Activated naive CD4-positive, alpha-beta T cell treated with anti-CD3 and anti-CD28 coated beads, Interleukin-2, amount 10 ng/mL, durations not matched to agents 7 days and 5 days (primary cell): ENCODE measurements at regions not wholly inside any gene's neighbourhood (a gene's known extent, or its start where the extent isn't known, plus 50 kb on each side); places are given as distances from the start of the nearest gene placed in this dataset.
"Not testable (repeated sequence)": the region's sequence is repeated elsewhere in the genome, so short reads cannot be mapped to it uniquely, and the experiment has no call there.

Experiments used
- CTCF ChIA-PET: fragments of 350-600 bp; sonication (Branson Sonifier 250); formaldehyde crosslinking; loops from one replicate; lab custom pipeline; 2021; ENCODE audit warnings: antibody characterized with exemption; lab: Charles Lee
- DNase-seq: peaks from one replicate; pipeline ENCODE4 v3.0.0-alpha.2; 2020
- H3K27ac Mint-ChIP-seq: one replicate; pipeline ENCODE4 v1.8.0; 2021; ENCODE audit warnings: mild to moderate bottlenecking, moderate library complexity, mixed read lengths
- H3K27me3 Mint-ChIP-seq: one replicate; pipeline ENCODE4 v1.8.0; 2021; ENCODE audit warnings: mild to moderate bottlenecking, mixed read lengths
- H3K36me3 Mint-ChIP-seq: one replicate; pipeline ENCODE4 v1.8.0; 2021; ENCODE audit warnings: mixed read lengths
- H3K4me1 Mint-ChIP-seq: one replicate; pipeline ENCODE4 v1.8.0; 2021; ENCODE audit warnings: mixed read lengths
- H3K4me3 Mint-ChIP-seq: one replicate; pipeline ENCODE4 v1.8.0; 2021; ENCODE audit warnings: mild to moderate bottlenecking, moderate library complexity, mixed read lengths
- H3K9me3 Mint-ChIP-seq: one replicate; pipeline ENCODE4 v1.8.0; 2021; ENCODE audit warnings: mixed read lengths

GRCh38 chr3:176349706-176350105 lies 847.6 kb downstream of the TBL1XR1 start:
- Mint-ChIP-seq H3K4me1 (no peaks in the 10 kb centered on the region), H3K27me3 (no peaks in the 10 kb centered on the region), H3K36me3 (no peaks in the 10 kb centered on the region), H3K4me3 (no peak overlapping the region), H3K27ac (no peak overlapping the region), H3K9me3 (peaks cover 7% of the 10 kb centered on the region)
- DNase-seq: no peak
- CTCF ChIA-PET: no interaction called here

DNA sequence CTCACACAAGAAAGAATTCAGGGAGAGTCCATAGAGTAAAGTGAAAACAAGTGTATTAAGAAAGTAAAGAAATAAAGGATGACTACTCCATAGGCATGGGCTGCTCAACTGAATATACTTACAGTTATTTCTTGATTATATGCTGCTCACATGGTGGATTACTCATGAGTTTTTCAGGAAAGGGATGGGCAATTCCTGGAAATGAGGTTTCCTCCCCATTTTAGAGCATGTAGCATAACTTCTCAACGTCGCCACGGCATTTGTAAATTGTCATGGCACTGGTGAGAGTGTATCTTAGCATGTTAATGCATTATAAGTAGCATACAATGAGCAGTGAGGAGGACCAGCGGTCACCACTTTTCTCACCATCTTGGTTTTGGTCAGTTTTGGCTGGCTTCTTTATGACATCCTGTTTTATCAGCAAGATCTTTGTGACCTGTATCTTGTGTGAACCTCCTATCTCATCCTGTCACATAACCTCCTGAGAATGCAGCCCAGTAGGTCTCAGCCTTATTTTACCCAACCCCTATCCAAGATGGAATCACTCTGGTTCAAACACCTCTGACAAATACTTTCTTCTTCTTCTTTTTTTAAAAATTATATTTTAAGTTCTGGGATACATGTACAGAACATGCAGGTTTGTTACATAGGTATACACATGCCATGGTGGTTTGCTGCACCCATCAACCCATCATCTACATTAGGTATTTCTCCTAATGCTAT lies 849.7 kb downstream of the TBL1XR1 start:
- Mint-ChIP-seq H3K27ac (no peak overlapping the region), H3K27me3 (no peaks in the 10 kb centered on the region), H3K36me3 (no peaks in the 10 kb centered on the region), H3K4me3 (no peak overlapping the region), H3K4me1 (no peaks in the 10 kb centered on the region), H3K9me3 (peaks cover 4% of the 10 kb centered on the region)
- CTCF ChIA-PET: no interaction called here
- DNase-seq: no peak

DNA sequence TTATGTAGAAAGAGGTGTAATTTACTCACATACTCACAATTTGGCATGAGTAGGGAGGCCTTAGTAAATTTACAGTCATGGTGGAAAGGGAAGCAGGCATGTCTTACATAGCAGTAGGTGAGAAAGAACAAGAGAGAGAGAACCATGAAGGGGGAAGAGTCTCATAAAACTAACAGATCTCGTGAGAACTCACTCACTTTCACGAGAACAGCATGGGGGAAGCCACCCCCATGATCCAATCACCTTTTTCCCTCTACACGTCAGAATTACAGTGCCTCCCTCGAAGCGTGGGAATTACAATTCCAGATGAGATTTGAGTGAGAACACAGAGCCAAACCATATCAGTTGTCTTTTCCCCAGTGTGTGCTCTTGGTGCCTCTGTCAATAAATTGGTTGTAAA lies 855.3 kb downstream of the TBL1XR1 start:
- Mint-ChIP-seq H3K4me3 (no peak overlapping the region), H3K27ac (no peak overlapping the region), H3K27me3 (no peaks in the 10 kb centered on the region), H3K36me3 (no peaks in the 10 kb centered on the region), H3K4me1 (no peaks in the 10 kb centered on the region), H3K9me3 (no peaks in the 10 kb centered on the region)
- CTCF ChIA-PET: no interaction called here
- DNase-seq: no peak

GRCh38 chr3:176328666-176329065 lies 868.6 kb downstream of the TBL1XR1 start:
- no peak overlapping the region for H3K4me3 Mint-ChIP-seq
- H3K27me3 Mint-ChIP-seq: no peaks in the 10 kb centered on the region
- no peaks in the 10 kb centered on the region for H3K4me1 Mint-ChIP-seq
- H3K27ac Mint-ChIP-seq: no peak overlapping the region
- peaks cover 5% of the 10 kb centered on the region for H3K9me3 Mint-ChIP-seq
- DNase-seq: no peak
- CTCF ChIA-PET: no interaction called here
- no peaks in the 10 kb centered on the region for H3K36me3 Mint-ChIP-seq

- CTCF ChIA-PET: no interaction called here
- Mint-ChIP-seq H3K36me3 (no peaks in the 10 kb centered on the region), H3K4me3 (no peak overlapping the region), H3K4me1 (no peaks in the 10 kb centered on the region), H3K9me3 (peaks cover 6% of the 10 kb centered on the region), H3K27ac (no peak overlapping the region), H3K27me3 (no peaks in the 10 kb centered on the region)
- DNase-seq: no peak
Observed at GRCh38 chr3:176328198-176328597, 869.1 kb downstream of the TBL1XR1 start.

DNA sequence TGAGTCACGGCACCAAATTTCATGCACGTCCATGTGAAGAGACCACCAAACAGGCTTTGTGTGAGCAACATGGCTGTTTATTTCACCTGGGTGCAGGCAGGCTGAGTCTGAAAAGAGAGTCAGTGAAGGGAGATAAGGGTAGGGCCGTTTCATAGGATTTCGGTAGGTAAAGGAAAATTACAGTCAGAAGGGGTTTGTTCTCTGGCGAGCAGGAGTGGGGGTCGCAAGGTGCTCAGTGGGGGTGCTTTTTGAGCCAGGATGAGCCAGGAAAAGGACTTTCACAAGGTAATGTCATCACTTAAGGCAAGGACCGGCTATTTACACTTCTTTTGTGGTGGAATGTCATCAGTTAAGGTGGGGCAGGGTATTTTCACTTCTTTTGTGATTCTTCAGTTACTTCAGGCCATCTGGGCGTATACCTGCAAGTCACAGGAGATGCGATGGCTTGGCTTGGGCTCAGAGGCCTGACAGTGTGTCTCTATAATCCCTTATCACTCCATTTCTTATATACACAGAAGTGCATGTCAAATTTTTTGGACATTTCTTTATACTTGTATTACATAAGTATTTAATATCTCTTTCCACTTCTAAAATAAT lies 870.3 kb downstream of the TBL1XR1 start:
- H3K4me1 Mint-ChIP-seq, DNase-seq, H3K4me3 Mint-ChIP-seq, H3K36me3 Mint-ChIP-seq, H3K27me3 Mint-ChIP-seq, CTCF ChIA-PET, H3K27ac Mint-ChIP-seq, H3K9me3 Mint-ChIP-seq: not testable (repeated sequence)

DNA sequence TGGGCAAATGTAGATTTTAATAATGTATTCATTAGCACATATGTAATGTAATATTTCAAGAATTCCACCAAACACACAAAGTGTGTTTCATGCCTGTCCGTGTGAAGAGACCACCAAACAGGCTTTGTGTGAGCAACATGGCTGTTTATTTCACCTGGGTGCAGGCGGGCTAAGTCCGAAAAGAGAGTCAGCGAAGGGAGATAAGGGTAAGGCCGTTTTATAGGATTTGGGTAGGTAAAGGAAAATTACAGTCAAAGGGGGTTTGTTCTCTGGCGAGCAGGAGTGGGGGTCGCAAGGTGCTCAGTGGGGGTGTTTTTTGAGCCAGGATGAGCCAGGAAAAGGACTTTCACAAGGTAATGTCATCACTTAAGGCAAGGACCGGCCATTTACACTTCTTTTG lies 875.8 kb downstream of the TBL1XR1 start:
- H3K27me3 Mint-ChIP-seq, H3K36me3 Mint-ChIP-seq, CTCF ChIA-PET, H3K4me3 Mint-ChIP-seq, H3K27ac Mint-ChIP-seq, DNase-seq, H3K4me1 Mint-ChIP-seq: not testable (repeated sequence)
- H3K9me3 Mint-ChIP-seq: peaks cover 17% of the 10 kb centered on the region

DNA sequence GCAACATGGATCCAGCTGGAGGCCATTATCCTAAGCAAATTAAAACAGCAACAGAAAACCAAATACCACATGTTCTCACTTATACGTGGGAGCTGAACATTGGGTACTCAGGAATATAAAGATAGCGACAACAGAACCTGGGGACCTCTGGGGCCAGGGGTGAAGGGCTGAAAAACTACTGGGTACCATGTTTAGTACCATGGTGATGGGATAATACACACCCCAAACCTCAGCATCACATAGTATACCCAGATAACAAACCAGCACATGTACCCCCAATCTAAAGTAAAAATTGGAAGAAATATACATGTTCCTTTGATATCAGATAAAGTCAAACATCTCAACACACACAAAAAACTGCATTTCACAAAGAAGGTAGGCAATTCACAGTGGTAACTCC lies 876.2 kb downstream of the TBL1XR1 start:
- Mint-ChIP-seq H3K27ac (no peak overlapping the region), H3K9me3 (peaks cover 17% of the 10 kb centered on the region), H3K4me1 (no peaks in the 10 kb centered on the region), H3K36me3 (no peaks in the 10 kb centered on the region), H3K27me3 (no peaks in the 10 kb centered on the region), H3K4me3 (no peak overlapping the region)
- CTCF ChIA-PET: no interaction called here
- DNase-seq: no peak

- no peak overlapping the region for H3K4me3 Mint-ChIP-seq
- H3K27me3 Mint-ChIP-seq: no peaks in the 10 kb centered on the region
- H3K36me3 Mint-ChIP-seq: no peaks in the 10 kb centered on the region
- H3K4me1 Mint-ChIP-seq: no peaks in the 10 kb centered on the region
- no peak overlapping the region for H3K27ac Mint-ChIP-seq
- H3K9me3 Mint-ChIP-seq: peaks cover 6% of the 10 kb centered on the region
- no peak for DNase-seq
- CTCF ChIA-PET: no interaction called here
Observed at GRCh38 chr3:176313426-176313825, 883.9 kb downstream of the TBL1XR1 start.

DNA sequence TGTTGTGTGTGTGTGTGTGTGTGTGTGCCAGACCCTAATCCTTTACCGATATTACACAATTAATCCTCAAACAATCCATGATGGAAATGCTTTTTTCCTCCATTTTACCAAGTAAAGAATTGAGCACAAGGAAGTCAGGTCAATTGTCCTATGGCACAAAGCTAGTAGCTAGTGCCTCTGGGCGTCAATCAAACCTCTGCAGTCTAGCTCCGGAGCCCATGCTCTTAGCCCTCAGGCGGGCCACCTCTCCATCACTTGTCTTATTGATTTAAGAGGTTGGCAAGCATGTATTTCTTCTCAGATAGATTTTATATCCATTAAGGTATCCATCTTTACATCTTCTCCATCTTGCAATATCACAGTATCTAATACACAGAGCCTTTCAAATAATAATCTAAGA lies 886.6 kb downstream of the TBL1XR1 start:
- Mint-ChIP-seq H3K36me3 (no peaks in the 10 kb centered on the region), H3K4me1 (no peaks in the 10 kb centered on the region), H3K27me3 (no peaks in the 10 kb centered on the region), H3K4me3 (no peak overlapping the region), H3K9me3 (peaks cover 5% of the 10 kb centered on the region), H3K27ac (no peak overlapping the region)
- CTCF ChIA-PET: no interaction called here
- DNase-seq: no peak

GRCh38 chr3:176302271-176302670 lies 895.0 kb downstream of the TBL1XR1 start:
- Mint-ChIP-seq H3K4me1 (no peaks in the 10 kb centered on the region), H3K27me3 (no peaks in the 10 kb centered on the region), H3K36me3 (no peaks in the 10 kb centered on the region), H3K9me3 (no peaks in the 10 kb centered on the region), H3K27ac (no peak overlapping the region), H3K4me3 (no peak overlapping the region)
- CTCF ChIA-PET: no interaction called here
- no peak for DNase-seq

DNA sequence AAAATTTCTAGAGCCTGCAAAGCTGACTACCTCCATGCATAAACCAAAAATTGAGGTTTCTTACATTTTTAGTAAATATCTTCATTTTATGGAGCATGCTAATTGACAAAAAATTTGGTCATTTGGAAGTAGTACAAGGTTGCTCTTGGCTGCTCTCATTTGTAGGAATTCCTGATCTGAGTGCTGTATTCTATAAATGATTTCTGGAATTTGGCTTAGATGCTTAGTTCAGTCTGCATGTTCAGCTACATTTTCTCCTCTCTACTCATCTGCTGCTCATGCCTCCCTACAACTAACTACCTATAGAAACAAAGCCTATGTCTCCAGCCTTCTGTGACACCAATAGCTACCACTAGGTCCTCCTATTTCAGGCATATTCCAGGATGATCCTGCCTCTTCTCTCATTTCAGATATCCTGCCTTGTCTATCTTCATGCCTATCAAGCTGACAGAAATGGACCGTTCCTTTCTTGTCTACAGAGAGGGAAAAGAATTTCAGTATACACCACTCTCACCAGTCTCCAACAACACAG lies 901.1 kb downstream of the TBL1XR1 start:
- Mint-ChIP-seq H3K4me1 (no peaks in the 10 kb centered on the region), H3K27ac (no peak overlapping the region), H3K4me3 (no peak overlapping the region), H3K27me3 (no peaks in the 10 kb centered on the region), H3K9me3 (peaks cover 11% of the 10 kb centered on the region), H3K36me3 (no peaks in the 10 kb centered on the region)
- CTCF ChIA-PET: no interaction called here
- no peak for DNase-seq

DNA sequence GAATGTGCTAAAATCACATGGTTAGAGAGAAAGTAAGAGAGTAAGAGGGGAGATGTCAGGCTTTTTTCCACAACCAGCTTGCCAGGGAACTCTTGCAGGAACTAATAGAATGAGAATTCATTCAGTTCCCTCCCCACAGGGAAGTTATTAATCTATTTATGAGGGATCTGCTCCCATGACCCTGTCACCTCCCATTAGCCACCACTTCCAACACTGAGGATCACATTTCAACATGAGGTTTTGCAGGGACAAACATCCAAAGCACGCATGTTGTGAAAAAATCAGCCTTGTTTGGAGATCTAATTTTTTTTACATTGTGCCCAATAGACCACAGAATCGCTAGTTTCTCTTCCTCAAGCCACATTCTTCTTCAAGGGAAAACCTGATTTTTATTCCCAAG lies 904.0 kb downstream of the TBL1XR1 start:
- Mint-ChIP-seq H3K27ac (no peak overlapping the region), H3K4me1 (no peaks in the 10 kb centered on the region), H3K27me3 (no peaks in the 10 kb centered on the region), H3K4me3 (no peak overlapping the region), H3K9me3 (peaks cover 11% of the 10 kb centered on the region), H3K36me3 (no peaks in the 10 kb centered on the region)
- DNase-seq: no peak
- CTCF ChIA-PET: no interaction called here

DNA sequence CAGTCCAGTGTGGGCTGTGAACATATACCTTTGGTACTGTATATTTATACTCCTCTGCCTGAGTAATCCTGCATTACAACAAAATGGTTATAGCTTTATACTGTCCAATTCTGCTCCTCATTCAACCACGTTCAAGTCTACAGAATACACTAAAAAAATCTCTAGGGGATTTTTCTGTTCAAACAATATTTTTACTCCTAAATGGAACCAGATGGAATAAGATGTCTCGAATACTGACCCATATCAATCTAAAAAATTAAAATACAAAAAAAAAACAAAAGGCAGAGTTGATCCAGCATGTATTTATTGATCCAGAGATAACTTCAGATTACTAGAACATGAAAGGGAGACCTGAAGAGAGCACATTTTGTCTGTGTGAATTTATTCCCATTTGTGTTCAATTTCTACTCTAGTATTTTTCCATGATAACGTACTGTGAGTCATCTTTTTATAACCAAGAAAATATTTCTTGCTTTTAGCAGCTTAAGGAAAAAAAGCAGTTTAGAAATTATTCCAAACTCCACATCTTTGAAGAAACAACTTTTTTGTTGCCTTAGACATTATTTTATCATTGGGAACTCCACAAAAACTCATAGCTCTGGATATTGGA lies 910.7 kb downstream of the TBL1XR1 start:
- CTCF ChIA-PET: no interaction called here
- Mint-ChIP-seq H3K27me3 (no peaks in the 10 kb centered on the region), H3K27ac (no peak overlapping the region), H3K4me1 (no peaks in the 10 kb centered on the region), H3K36me3 (no peaks in the 10 kb centered on the region), H3K9me3 (no peaks in the 10 kb centered on the region), H3K4me3 (no peak overlapping the region)
- no peak for DNase-seq

- H3K27ac Mint-ChIP-seq: no peak overlapping the region
- H3K4me3 Mint-ChIP-seq: no peak overlapping the region
- no peak for DNase-seq
- no peaks in the 10 kb centered on the region for H3K4me1 Mint-ChIP-seq
- H3K36me3 Mint-ChIP-seq: no peaks in the 10 kb centered on the region
- no peaks in the 10 kb centered on the region for H3K27me3 Mint-ChIP-seq
- H3K9me3 Mint-ChIP-seq: peaks cover under 1% of the 10 kb centered on the region
- CTCF ChIA-PET: no interaction called here
Observed at GRCh38 chr3:176275538-176275937, 921.7 kb downstream of the TBL1XR1 start.
